GM23338 (cell line): ENCODE measurements at regions not wholly inside any gene's neighbourhood (a gene's known extent, or its start where the extent isn't known, plus 50 kb on each side); places are given as distances from the start of the nearest gene placed in this dataset.

ENCODE experiments used
- ATAC-seq: fragments of 200-7000 bp; cut with Tn5 transposase; 3 replicates; pipeline ENCODE4 v1.9.1; 2020
- DNase-seq: peaks from one replicate; pipeline ENCODE4 v3.0.0-alpha.2; 2015; ENCODE audit warnings: low spot score
- H2AFZ ChIP-seq: fragments of 200-600 bp; sonication (generic); 2 replicates; pipeline ENCODE4 v1.8.0; 2016; ENCODE audit warnings: antibody characterized with exemption, mild to moderate bottlenecking, moderate library complexity
- H3F3A ChIP-seq: fragments of 200-600 bp; sonication (generic); replicated peaks from 2 replicates; pipeline ENCODE4 v1.8.0; 2017; ENCODE audit warnings: antibody characterized with exemption, mixed run types, low read depth
- H3K27ac ChIP-seq: fragments of 200-600 bp; sonication (generic); 2 replicates; pipeline ENCODE4 v1.6.1; 2016; ENCODE audit warnings: low read depth
- H3K27me3 ChIP-seq: fragments of 200-600 bp; sonication (generic); 2 replicates; pipeline ENCODE4 v1.8.0; 2016; ENCODE audit warnings: mild to moderate bottlenecking, mixed run types, moderate library complexity; ENCODE audit not compliant: insufficient read depth
- H3K36me3 ChIP-seq: fragments of 200-600 bp; sonication (generic); 2 replicates; pipeline ENCODE4 v1.8.0; 2016; ENCODE audit warnings: mild to moderate bottlenecking; ENCODE audit not compliant: insufficient read depth
- H3K4me1 ChIP-seq: fragments of 200-600 bp; sonication (generic); 2 replicates; pipeline ENCODE4 v1.8.0; 2016; ENCODE audit warnings: mild to moderate bottlenecking, moderate library complexity; ENCODE audit not compliant: insufficient read depth
- H3K4me2 ChIP-seq: fragments of 200-600 bp; sonication (generic); 2 replicates; pipeline ENCODE4 v1.7.1; 2017; ENCODE audit warnings: mixed run types
- H3K4me3 ChIP-seq: fragments of 200-600 bp; sonication (generic); 2 replicates; pipeline ENCODE4 v1.6.1; 2016; ENCODE audit warnings: mixed run types
- H3K79me2 ChIP-seq: fragments of 200-600 bp; sonication (generic); replicated peaks from 2 replicates; pipeline ENCODE4 v1.8.0; 2017; ENCODE audit warnings: mild to moderate bottlenecking; ENCODE audit not compliant: insufficient read depth
- H3K9me2 ChIP-seq: fragments of 200-600 bp; sonication (generic); 2 replicates; pipeline ENCODE4 v1.8.0; 2017; ENCODE audit not compliant: insufficient read depth
- H4K20me1 ChIP-seq: fragments of 200-600 bp; sonication (generic); replicated peaks from 2 replicates; pipeline ENCODE4 v1.8.0; 2017; ENCODE audit warnings: mild to moderate bottlenecking; ENCODE audit not compliant: insufficient read depth
- H3K27ac Mint-ChIP-seq: 2 replicates; pipeline ENCODE4 v1.8.0; 2020; ENCODE audit warnings: inconsistent platforms, mild to moderate bottlenecking, moderate library complexity, mixed read lengths
- H3K27me3 Mint-ChIP-seq: 3 replicates; pipeline ENCODE4 v1.8.0; 2022; ENCODE audit warnings: low read depth, mild to moderate bottlenecking, moderate library complexity, mixed read lengths, inconsistent platforms; ENCODE audit not compliant: insufficient read depth, poor library complexity
- H3K36me3 Mint-ChIP-seq: 3 replicates; pipeline ENCODE4 v1.8.0; 2021; ENCODE audit warnings: low read depth, mild to moderate bottlenecking, inconsistent platforms, moderate library complexity, mixed read lengths
- H3K4me1 Mint-ChIP-seq: 3 replicates; pipeline ENCODE4 v1.8.0; 2020; ENCODE audit warnings: mild to moderate bottlenecking, inconsistent platforms, mixed read lengths
- H3K4me3 Mint-ChIP-seq: 3 replicates; pipeline ENCODE4 v1.8.0; 2021; ENCODE audit warnings: moderate library complexity, mild to moderate bottlenecking, inconsistent platforms, mixed read lengths
- H3K9me3 Mint-ChIP-seq: 3 replicates; pipeline ENCODE4 v1.8.0; 2020; ENCODE audit warnings: moderate library complexity, mild to moderate bottlenecking, inconsistent platforms, mixed read lengths
- CREB1 ChIP-seq: fragments of 250-450 bp; sonication (Bioruptor Pico); IDR thresholded peaks from 2 replicates; pipeline ENCODE4 v1.5.0; 2020; ENCODE audit warnings: low read depth, mild to moderate bottlenecking, moderate library complexity
- CTCF ChIP-seq, 2 experiments: fragments of 200-600 bp in 1 of 2; sonication (generic) in 1 of 2; conservative IDR thresholded peaks; 2 replicates each; pipeline versions ENCODE4 v1.5.1 to v1.6.1; 2016 to 2017; ENCODE audit warnings: antibody characterized with exemption in 2 of 2, low read depth in 2 of 2, mild to moderate bottlenecking in 2 of 2, moderate library complexity in 1 of 2
- ETS1 ChIP-seq: IDR thresholded peaks from 2 replicates; pipeline ENCODE4 v1.6.1; 2016; ENCODE audit warnings: antibody characterized with exemption
- EZH2 ChIP-seq: fragments of 200-600 bp; sonication (generic); IDR thresholded peaks from one replicate; pipeline ENCODE4 v1.8.0; 2017; ENCODE audit warnings: antibody characterized with exemption, mild to moderate bottlenecking, low read depth; ENCODE audit not compliant: unreplicated experiment
- EZH2phosphoT487 ChIP-seq: fragments of 200-600 bp; sonication (generic); IDR thresholded peaks from one replicate; pipeline ENCODE4 v1.8.1; 2018; ENCODE audit warnings: antibody characterized with exemption; ENCODE audit not compliant: unreplicated experiment
- JUNB ChIP-seq: IDR thresholded peaks from one replicate; pipeline ENCODE4 v1.6.1; 2016; ENCODE audit warnings: antibody characterized with exemption; ENCODE audit not compliant: unreplicated experiment
- NANOG ChIP-seq: IDR thresholded peaks from 2 replicates; pipeline ENCODE4 v1.6.1; 2016; ENCODE audit warnings: antibody characterized with exemption, borderline replicate concordance
- POLR2AphosphoS5 ChIP-seq: IDR thresholded peaks from 2 replicates; pipeline ENCODE4 v1.6.1; 2016; ENCODE audit warnings: antibody characterized with exemption, low read depth
- REST ChIP-seq: IDR thresholded peaks from one replicate; pipeline ENCODE4 v1.6.1; 2018; ENCODE audit warnings: antibody characterized with exemption; ENCODE audit not compliant: unreplicated experiment
- STAT1 ChIP-seq: IDR thresholded peaks from one replicate; pipeline ENCODE4 v1.6.1; 2016; ENCODE audit warnings: antibody characterized with exemption; ENCODE audit not compliant: unreplicated experiment
- ZNF114 ChIP-seq: fragments of 250-450 bp; sonication (Bioruptor Pico); IDR thresholded peaks from 2 replicates; pipeline ENCODE4 v1.5.0; 2020; ENCODE audit warnings: mild to moderate bottlenecking, moderate library complexity
- ZNF331 ChIP-seq: fragments of 250-450 bp; sonication (Bioruptor Pico); IDR thresholded peaks from 2 replicates; pipeline ENCODE4 v1.5.0; 2020; ENCODE audit warnings: low read depth, mild to moderate bottlenecking, moderate library complexity
- ZNF462 ChIP-seq: fragments of 250-450 bp; sonication (Bioruptor Pico); IDR thresholded peaks from 2 replicates; pipeline ENCODE4 v1.5.0; 2020; ENCODE audit warnings: mild to moderate bottlenecking, moderate library complexity

GRCh38 chr6:66478705-66479104 is 771.7 kb upstream of the EYS start:
- Histone ChIP-seq H4K20me1 (no peaks in the 10 kb centered on the region), H3K9me2 (peaks cover 13% of the 10 kb centered on the region), H3K79me2 (no peaks in the 10 kb centered on the region), H3K4me2 (no peak overlapping the region), H3K4me1 (no peaks in the 10 kb centered on the region), H3K27ac (no peak overlapping the region), H3F3A (no peaks in the 10 kb centered on the region), H3K27me3 (no peaks in the 10 kb centered on the region), H2AFZ (no peak overlapping the region), H3K4me3 (no peak overlapping the region), H3K36me3 (no peaks in the 10 kb centered on the region)
- TF ChIP-seq CREB1 (no peak), ZNF331 (CRISPR knock-in tag) (no peak), POLR2AphosphoS5 (no peak), CTCF (conservative IDR thresholded peaks at IDR 0.05; ENCODE audit: low read depth in 2 of 2) (no peak), ZNF462 (CRISPR knock-in tag) (no peak), STAT1 (no peak), NANOG (no peak), REST (no peak), EZH2phosphoT487 (no peak), JUNB (no peak), ETS1 (no peak), EZH2 (no peak), ZNF114 (CRISPR knock-in tag) (no peak)
- Mint-ChIP-seq H3K9me3 (peaks cover 22% of the 10 kb centered on the region; the same call in 2 of the 3 replicates), H3K27me3 (no peaks in the 10 kb centered on the region), H3K4me3 (no peak overlapping the region), H3K36me3 (no peaks in the 10 kb centered on the region), H3K4me1 (no peaks in the 10 kb centered on the region), H3K27ac (no peak overlapping the region)
- no peak for ATAC-seq
- DNase-seq, result no peak
